Fibroblast of skin of right quadriceps (primary cell): ENCODE measurements at regions not wholly inside any gene's neighbourhood (a gene's known extent, or its start where the extent isn't known, plus 50 kb on each side); places are given as distances from the start of the nearest gene placed in this dataset.
A peak's percentile ranks its signal among the peaks of the same experiment; 100 is the strongest.

Experiments
- DNase-seq: peaks from one replicate; pipeline ENCODE4 v3.0.0-alpha.2; 2013

- DNase-seq = no peak
Measured at GRCh38 chr22:47283616-47284270, 521.3 kb downstream of the TBC1D22A start.

DNA sequence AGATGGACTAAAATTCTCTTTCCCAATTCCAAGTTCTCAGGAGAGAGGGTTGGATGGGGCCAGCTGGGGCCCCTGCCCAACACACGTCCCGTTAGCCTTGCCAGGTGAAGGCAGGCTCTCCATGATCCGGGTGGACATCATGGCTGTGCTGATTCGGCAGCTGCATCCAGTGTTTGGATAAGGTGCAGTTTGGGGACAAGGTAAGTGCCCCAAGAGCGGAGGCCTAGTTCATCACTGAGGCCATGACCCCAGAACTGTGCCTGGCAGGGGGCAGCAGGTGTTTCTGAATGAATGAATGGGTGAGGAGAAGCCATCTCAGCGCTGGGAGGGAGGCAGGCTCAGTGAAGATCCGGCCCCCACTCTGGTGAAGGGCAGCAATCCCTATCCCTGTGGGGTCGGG lies 520.4 kb downstream of the TBC1D22A start:
- DNase-seq = no peak

DNA sequence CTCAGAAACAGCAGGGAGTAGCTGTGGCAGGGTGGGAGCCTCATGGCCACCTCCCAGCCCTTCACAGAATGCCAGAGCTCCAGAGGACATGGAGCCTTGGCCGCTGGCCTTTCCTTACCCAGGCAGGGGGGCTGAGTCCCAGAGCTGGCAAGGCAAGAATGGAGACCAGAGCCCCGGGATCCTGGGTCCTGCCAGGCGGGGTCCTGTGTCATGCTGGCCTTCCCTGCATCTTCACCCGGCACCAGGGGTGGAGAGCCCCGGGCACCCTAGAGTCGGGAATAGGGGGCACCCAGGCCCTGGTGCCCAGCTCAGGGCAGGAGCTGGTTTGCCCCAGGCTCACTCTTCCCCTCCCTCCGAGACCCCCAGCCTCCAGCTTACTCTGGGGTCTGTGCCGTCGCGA lies 519.9 kb downstream of the TBC1D22A start:
- DNase-seq = no peak

GRCh38 chr22:47281126-47282106 lies 519.0 kb downstream of the TBC1D22A start:
- peak; percentile 58 for DNase-seq

DNA sequence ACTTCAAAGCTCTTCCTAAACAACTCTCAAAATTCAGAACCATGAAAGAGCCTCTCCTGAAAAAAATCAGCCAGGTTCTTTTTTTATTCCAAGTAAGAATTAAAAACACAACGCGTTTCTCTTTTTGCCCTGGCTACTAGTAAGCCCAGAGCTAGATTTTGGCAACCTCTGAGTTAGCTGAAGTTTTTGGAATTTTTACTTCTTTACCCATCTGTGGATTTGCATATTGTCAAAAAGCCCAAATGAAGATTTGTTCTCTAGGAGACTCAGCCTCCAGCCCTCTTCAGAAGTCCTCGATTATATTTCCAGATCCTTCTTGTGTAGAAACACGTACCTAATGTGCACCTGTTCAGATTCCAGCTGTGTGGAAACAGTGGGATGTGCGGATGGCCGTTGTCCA lies 517.9 kb downstream of the TBC1D22A start:
- DNase-seq = no peak

DNA sequence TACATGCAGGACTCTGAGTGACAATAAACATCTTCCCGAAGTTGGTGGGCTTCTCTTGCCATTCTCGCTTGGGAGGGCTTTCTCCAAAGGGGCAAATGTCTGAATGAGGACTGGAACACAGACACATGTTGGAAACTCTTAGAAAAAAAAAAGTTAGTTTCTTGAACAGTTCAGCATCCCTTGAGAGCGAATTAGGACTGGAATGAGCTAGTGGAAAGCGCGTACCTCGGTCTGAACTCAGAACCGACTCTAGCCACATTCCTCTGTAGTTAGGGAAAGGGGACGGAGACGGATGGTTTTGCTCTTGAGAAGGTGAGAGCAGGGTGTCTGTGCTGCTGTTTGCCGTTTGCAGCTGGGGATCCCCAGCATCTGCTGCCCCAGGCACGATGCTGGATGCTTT lies 517.3 kb downstream of the TBC1D22A start:
- no peak for DNase-seq

DNA sequence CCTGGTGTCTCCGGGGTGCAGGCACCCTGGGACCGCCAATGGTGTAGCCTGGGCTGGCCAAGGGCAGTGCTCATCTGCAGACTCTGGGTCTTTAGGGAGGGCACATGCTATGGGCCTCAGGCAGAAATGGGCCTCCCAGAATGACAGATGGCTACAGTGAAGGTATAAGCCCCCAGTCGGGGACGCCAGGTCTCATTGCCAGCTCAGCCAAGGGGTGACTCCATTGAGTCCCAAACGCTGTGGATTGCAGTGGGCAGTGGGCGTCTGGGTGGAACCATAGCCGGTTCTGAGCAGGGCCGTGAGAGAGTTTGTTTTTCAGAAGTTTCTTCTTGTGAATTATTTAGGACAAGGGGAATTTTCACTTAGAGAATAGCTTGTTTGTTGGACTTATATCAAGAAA lies 516.9 kb downstream of the TBC1D22A start:
- DNase-seq = no peak

DNA sequence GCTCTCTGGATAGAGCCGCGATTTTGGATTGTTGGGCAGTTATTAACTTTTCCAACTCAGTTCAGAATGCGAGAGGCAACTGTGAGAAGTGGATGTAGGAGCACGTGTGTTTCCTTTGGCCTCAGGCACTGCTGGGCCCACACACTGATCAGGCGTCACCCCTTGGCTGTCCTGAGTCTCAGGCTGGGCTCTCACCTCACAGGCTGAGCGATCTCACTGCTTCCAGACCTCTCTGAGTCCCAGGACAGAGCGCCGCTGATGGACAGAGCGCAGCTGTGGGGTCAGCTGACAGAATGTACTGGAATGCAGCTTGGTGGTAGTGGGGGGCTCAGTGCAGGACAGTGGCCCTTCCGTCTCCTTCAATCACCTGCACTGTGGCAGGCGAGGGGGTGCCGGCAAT lies 516.2 kb downstream of the TBC1D22A start:
- DNase-seq = no peak

- DNase-seq = no peak
Measured at GRCh38 chr22:47277531-47277930, 515.1 kb downstream of the TBC1D22A start.

- DNase-seq = no peak
Measured at GRCh38 chr22:47276991-47277390, 514.5 kb downstream of the TBC1D22A start.

- no peak for DNase-seq
Measured at GRCh38 chr22:47276450-47276820, 514.0 kb downstream of the TBC1D22A start.

DNA sequence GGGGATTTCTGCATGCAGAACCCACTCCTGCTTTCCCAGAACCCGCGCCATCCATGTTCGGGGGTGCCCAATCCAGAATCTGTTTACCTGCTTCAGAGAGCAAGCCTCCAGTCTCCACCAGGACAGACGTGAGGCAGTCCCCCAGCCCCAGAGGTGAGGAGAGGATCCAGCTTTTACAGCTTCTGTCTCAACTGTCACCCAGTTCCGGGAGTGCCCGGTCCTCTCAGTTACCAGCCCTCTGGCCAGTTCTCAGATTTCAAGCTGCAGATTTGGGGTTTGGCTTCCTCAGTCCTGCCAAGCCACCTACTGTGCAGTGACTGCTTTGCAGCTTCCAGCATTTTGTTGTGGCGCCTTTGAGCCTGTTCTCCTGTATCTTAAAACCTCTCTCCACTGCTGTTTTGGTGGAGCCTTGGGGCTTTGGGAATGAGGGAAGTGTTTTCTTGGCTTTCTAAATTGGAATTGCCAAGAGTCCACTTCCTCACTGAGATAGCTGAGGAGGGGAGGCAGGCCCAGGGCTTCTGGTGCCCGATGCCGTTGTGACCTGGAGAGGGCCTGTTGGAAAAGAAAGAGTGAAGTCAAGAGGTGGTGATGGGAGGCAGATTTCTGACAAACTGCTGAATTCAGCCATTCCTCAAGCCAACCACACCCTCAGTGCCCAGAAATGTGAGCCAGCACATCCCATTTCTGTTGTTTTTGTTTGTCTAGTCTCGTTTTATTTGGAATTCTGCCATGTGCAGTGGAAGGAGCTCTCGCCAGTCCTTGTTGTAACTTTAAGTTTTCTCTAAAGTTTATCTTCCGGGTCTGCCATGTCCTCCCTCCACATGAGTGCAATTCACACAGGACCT lies 513.4 kb downstream of the TBC1D22A start:
- no peak for DNase-seq

- no peak for DNase-seq
Measured at GRCh38 chr22:47274196-47274595, 511.7 kb downstream of the TBC1D22A start.

GRCh38 chr22:47270463-47271135 lies 508.1 kb downstream of the TBC1D22A start:
- DNase-seq = no peak

GRCh38 chr22:47269516-47270088 lies 507.2 kb downstream of the TBC1D22A start:
- DNase-seq = no peak

GRCh38 chr22:47267513-47268282 lies 505.2 kb downstream of the TBC1D22A start:
- DNase-seq = no peak

DNA sequence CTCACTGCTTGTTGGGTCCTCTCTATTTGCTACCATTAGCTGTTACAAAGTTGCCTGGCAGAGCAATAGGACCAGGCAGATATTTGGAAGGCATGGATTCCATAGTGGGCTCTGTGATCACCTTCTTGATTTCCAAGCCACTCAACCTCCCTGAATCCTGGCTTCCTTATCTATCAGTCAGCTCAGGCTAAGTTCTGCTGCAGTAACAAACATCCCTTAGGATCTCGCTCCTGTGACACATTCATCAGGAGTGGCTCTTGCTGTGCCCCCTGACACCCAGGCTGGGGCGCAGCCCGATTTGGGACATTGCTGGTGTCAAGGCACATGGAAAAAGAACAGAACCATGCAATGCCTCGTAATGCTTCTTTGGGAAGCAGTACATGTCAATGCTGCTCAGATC lies 503.9 kb downstream of the TBC1D22A start:
- no peak for DNase-seq

DNA sequence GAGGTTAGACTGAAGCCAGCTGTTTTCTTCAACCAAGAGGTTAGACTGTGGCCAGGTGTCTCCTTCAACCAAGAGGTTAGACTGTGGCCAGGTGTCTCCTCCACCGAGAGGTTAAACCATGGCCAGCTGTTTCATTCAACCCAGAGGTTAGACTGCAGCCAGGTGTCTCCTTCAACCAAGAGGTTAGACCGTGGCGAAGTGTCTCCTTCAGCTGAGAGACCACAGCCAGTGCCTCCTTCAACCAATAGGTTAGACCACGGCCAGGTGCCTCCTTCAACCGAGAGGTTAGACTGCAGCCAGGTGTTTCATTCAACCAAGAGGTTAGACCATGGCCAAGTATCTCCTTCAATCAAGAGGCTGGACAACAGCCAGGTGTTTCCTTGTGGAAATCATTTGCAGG lies 498.1 kb downstream of the TBC1D22A start:
- no peak for DNase-seq

DNA sequence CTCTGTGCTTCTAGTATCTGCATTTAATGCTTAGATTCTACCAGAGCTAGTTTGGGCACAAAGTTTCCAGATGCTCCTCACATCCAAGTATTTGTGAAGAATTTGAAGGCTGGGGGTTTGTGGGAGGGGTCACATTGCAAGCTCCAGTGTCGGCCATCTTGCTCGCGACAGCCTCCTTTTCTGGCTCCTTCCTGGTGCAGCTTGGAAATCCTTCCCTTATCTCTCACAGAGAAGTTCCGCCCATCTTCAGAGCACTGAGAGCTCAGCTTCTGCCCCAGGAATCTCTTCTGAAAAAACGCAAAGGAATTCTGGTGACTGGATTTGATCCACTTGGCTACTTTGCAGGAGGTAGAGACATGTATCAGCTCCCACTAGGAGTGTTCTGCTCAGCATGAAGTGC lies 497.5 kb downstream of the TBC1D22A start:
- DNase-seq = no peak

GRCh38 chr22:47259049-47259448 lies 496.6 kb downstream of the TBC1D22A start:
- DNase-seq = no peak

GRCh38 chr22:47257976-47258375 lies 495.5 kb downstream of the TBC1D22A start:
- DNase-seq = no peak

GRCh38 chr22:47257566-47257965 lies 495.1 kb downstream of the TBC1D22A start:
- DNase-seq = no peak
